ENCODE measurements at regions not wholly inside any gene's neighbourhood (a gene's known extent, or its start where the extent isn't known, plus 50 kb on each side); places are given as distances from the start of the nearest gene placed in this dataset.
"Not testable (repeated sequence)": the region's sequence is repeated elsewhere in the genome, so short reads cannot be mapped to it uniquely, and the experiment has no call there.

- not testable (repeated sequence) for H3K36me3 Mint-ChIP-seq, H3K27ac Mint-ChIP-seq, H3K27me3 Mint-ChIP-seq, H3K4me3 Mint-ChIP-seq, H3K9me3 Mint-ChIP-seq
- peaks cover 6 to 14% (median 14%) of the 10 kb centered on the region in 3 donors for H3K4me1 Mint-ChIP-seq
These were observed 695.9 kb upstream of the ADGRL4 start for GRCh38 chr1:79702336-79702999.

DNA sequence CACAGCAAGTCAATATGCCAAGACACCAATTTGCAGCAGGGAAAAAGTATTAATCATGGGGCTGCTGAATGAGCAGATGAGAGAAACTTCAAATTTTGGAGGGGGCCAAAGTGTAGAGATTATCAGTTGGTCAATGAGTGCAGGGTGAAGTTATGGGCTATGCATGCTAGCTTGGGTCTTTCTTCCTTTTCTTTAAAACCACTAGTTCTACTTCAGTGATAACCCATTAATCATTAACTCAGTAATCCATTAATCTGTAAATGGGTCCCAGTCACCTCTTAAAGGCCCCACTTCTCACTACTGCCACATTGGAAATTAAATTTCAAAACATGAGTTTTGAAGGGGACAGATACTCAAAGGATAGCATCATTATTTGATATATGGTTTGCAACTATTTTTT lies 688.6 kb upstream of the ADGRL4 start:
- Mint-ChIP-seq H3K27me3 (no peaks in the 10 kb centered on the region), H3K4me1 (peaks cover 0 to 3% (median 0%) of the 10 kb centered on the region in 3 donors), H3K36me3 (peaks cover 2% of the 10 kb centered on the region), H3K9me3 (peaks cover 0 to 3% (median 0%) of the 10 kb centered on the region in 3 donors), H3K4me3 (no peak overlapping the region), H3K27ac (no peak overlapping the region)

DNA sequence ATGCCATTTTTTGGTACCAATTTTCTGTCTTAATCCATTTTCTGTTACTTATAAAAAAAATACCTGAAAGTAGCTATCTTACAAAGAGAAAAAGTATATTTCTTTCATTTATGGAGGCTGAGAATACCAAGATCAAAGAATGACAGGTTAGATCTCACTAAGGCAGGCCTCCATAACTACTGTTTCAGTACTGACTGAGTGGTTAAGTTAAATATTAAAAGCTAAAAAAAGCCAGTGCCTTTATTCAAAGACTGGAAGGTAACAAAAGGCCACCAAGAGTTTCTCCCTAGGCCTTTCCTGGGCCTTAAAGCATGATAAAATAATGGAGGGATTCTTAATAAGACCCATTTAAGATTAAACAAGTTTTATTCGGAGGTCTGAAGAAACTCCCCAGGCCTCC lies 687.7 kb upstream of the ADGRL4 start:
- H3K27ac Mint-ChIP-seq: no peak overlapping the region
- H3K4me1 Mint-ChIP-seq: peaks cover 0 to 3% (median 0%) of the 10 kb centered on the region in 3 donors
- H3K27me3 Mint-ChIP-seq: no peaks in the 10 kb centered on the region
- peaks cover 0 to 2% (median 0%) of the 10 kb centered on the region in 3 donors for H3K9me3 Mint-ChIP-seq
- H3K4me3 Mint-ChIP-seq: no peak overlapping the region
- peaks cover 2% of the 10 kb centered on the region for H3K36me3 Mint-ChIP-seq

DNA sequence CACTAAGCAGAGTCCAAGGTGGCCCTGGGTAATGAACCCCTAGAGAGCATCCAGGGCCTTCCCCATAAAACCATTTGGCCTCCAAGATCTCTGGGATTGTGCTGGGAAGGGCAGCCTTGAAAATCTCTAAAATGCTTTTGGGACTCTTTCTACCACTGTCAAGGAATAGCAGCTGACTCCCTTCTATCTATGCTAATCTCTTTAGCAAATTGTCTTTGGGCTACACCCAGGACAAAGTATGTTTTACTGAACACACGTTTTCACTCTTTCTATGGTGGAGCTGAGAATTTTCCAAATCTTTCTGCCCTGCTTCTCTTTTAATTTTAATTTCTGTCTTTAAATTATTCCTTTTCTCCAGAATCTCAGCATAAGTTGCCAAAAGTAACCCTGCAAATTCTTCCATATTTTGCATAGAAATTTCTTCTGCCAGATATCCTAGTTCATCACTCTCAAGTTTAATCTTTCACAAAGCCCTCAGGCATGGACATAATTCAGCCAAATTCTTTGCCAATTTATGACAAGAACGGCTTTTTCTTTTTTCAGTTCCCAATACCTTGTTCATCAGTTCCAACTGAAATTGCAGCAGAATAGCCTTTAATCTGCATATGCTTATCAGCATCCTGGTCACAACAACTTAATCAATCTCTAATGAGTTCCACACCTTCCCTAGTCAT lies 687.0 kb upstream of the ADGRL4 start:
- Mint-ChIP-seq H3K36me3 (peaks cover 2% of the 10 kb centered on the region), H3K27me3 (no peaks in the 10 kb centered on the region), H3K9me3 (peaks cover 0 to 2% (median 0%) of the 10 kb centered on the region in 3 donors), H3K4me1 (peaks cover 0 to 3% (median 0%) of the 10 kb centered on the region in 3 donors), H3K27ac (no peak overlapping the region), H3K4me3 (no peak overlapping the region)

- Mint-ChIP-seq H3K9me3 (peaks cover 0 to 3% (median 2%) of the 10 kb centered on the region in 3 donors), H3K27ac (no peak overlapping the region), H3K4me1 (peaks cover 0 to 3% (median 0%) of the 10 kb centered on the region in 3 donors), H3K36me3 (peaks cover 2% of the 10 kb centered on the region), H3K27me3 (no peaks in the 10 kb centered on the region), H3K4me3 (no peak overlapping the region)
These were observed 686.0 kb upstream of the ADGRL4 start for GRCh38 chr1:79692519-79692918.

DNA sequence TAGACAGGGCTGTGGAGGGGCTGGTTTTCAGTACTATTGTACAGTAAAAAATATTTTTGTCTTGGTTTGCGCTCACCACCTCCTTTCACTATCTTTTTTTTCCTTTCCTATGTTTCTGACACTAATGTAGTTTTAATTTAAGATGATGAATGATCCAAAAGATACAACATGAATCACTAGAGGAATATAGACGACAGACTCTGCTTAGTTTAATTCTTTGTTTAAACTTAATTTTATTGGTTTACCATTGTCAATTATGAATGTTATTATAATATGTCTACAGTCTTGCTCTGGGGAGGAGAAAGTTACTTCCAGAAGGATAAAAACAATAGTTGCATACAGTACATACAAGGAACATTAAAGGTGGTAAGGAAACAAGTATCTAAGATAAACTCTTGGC lies 682.4 kb upstream of the ADGRL4 start:
- Mint-ChIP-seq H3K27ac (no peak overlapping the region), H3K4me3 (no peak overlapping the region), H3K4me1 (no peaks in the 10 kb centered on the region), H3K36me3 (peaks cover under 1% of the 10 kb centered on the region), H3K27me3 (no peaks in the 10 kb centered on the region), H3K9me3 (peaks cover 1 to 6% (median 3%) of the 10 kb centered on the region in 3 donors)

GRCh38 chr1:79683420-79683819 lies 676.9 kb upstream of the ADGRL4 start:
- no peak overlapping the region for H3K27ac Mint-ChIP-seq
- no peak overlapping the region for H3K4me3 Mint-ChIP-seq
- peaks cover 2% of the 10 kb centered on the region for H3K36me3 Mint-ChIP-seq
- no peaks in the 10 kb centered on the region for H3K4me1 Mint-ChIP-seq
- H3K9me3 Mint-ChIP-seq: peaks cover 3 to 16% (median 8%) of the 10 kb centered on the region in 3 donors
- H3K27me3 Mint-ChIP-seq: no peaks in the 10 kb centered on the region

- peaks cover 0 to 16% (median 9%) of the 10 kb centered on the region in 3 donors for H3K9me3 Mint-ChIP-seq
- no peaks in the 10 kb centered on the region for H3K27me3 Mint-ChIP-seq
- H3K4me3 Mint-ChIP-seq: no peak overlapping the region
- H3K27ac Mint-ChIP-seq: no peak overlapping the region
- peaks cover 2% of the 10 kb centered on the region for H3K36me3 Mint-ChIP-seq
- H3K4me1 Mint-ChIP-seq: no peaks in the 10 kb centered on the region
These were observed 675.9 kb upstream of the ADGRL4 start for GRCh38 chr1:79682478-79682877.

- no peak overlapping the region for H3K27ac Mint-ChIP-seq
These were observed 674.9 kb upstream of the ADGRL4 start for GRCh38 chr1:79681382-79681781.

GRCh38 chr1:79679916-79680315 lies 673.4 kb upstream of the ADGRL4 start:
- peaks cover 0 to 23% (median 10%) of the 10 kb centered on the region in 3 donors for H3K9me3 Mint-ChIP-seq

More at GRCh38 chr1:79681382-79681781, 674.9 kb upstream of the ADGRL4 start:
- H3K4me1 Mint-ChIP-seq: no peaks in the 10 kb centered on the region
- H3K4me3 Mint-ChIP-seq: no peak overlapping the region
- peaks cover 2% of the 10 kb centered on the region for H3K36me3 Mint-ChIP-seq
- H3K9me3 Mint-ChIP-seq: peaks cover 0 to 21% (median 9%) of the 10 kb centered on the region in 3 donors
- no peaks in the 10 kb centered on the region for H3K27me3 Mint-ChIP-seq

DNA sequence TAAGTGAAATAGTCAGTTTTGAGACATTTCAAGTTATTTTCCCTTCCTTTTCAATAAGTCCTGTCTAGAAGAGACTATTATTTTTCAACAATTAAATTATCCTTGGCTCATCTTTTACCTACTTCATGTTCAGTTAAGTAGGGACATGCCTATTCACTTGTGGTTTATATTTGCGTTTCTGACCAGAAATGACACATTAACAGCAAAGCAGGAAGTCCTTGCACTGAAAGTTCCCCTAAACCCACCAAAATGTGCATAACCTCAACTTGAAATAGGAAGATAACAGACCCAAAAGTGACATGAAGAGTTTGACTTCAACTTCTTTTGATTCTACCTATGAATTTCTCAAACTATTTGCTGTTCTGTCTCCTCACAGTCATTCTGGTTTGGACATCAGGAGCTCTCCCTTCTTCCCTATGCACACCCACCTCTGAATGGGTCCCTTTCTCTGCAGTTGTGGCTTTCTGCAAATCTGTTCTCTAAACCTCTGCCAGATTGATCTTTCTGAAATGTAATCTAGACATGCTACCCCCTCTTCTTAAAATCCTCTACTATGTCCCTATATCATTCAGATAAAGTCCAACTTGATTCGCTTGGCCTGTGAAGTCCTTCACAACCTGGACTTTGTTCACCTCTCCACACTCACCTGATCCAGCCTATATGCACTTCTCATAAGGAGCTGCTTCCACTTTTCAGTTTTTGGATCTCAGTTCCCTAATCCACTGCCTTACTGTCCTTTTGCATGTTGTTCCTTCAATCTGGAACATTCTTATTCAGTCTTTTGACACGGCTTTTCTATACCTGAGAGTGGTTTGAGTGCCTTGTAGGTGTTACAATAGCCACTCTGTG lies 661.5 kb upstream of the ADGRL4 start:
- Mint-ChIP-seq H3K4me1 (peaks cover 7 to 10% (median 10%) of the 10 kb centered on the region in 3 donors), H3K4me3 (peak overlapping the region in 1 of 4 donors; percentile 14), H3K36me3 (peaks cover 2% of the 10 kb centered on the region), H3K27ac (no peak overlapping the region), H3K9me3 (peaks cover 0 to 2% (median 0%) of the 10 kb centered on the region in 3 donors), H3K27me3 (no peaks in the 10 kb centered on the region)

More at GRCh38 chr1:79679916-79680315, 673.4 kb upstream of the ADGRL4 start:
- Mint-ChIP-seq H3K36me3 (peaks cover 2% of the 10 kb centered on the region), H3K4me3 (no peak overlapping the region), H3K4me1 (no peaks in the 10 kb centered on the region), H3K27me3 (no peaks in the 10 kb centered on the region), H3K27ac (no peak overlapping the region)

DNA sequence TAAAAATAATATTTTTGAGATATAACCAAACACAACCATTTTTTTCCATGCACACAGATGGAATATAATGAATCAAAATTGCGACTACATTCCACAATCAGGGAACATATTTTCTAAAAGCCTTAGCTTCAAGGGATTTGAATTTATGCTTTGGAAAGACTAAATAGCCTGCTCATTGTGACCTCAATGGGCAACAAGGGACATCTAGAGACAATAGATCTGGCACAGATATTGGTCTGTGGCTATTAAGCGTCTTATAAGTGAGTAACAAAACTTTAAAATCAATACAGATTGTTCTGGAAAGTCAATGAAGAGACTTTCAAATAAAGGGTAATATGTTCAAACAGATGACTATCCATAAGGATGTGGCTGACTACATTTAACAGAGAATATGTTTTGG lies 660.6 kb upstream of the ADGRL4 start:
- peaks cover 0 to 2% (median 0%) of the 10 kb centered on the region in 3 donors for H3K9me3 Mint-ChIP-seq
- no peak overlapping the region for H3K4me3 Mint-ChIP-seq
- H3K27ac Mint-ChIP-seq: no peak overlapping the region
- peaks cover 7 to 10% (median 10%) of the 10 kb centered on the region in 3 donors for H3K4me1 Mint-ChIP-seq
- no peaks in the 10 kb centered on the region for H3K27me3 Mint-ChIP-seq
- peaks cover 2% of the 10 kb centered on the region for H3K36me3 Mint-ChIP-seq

DNA sequence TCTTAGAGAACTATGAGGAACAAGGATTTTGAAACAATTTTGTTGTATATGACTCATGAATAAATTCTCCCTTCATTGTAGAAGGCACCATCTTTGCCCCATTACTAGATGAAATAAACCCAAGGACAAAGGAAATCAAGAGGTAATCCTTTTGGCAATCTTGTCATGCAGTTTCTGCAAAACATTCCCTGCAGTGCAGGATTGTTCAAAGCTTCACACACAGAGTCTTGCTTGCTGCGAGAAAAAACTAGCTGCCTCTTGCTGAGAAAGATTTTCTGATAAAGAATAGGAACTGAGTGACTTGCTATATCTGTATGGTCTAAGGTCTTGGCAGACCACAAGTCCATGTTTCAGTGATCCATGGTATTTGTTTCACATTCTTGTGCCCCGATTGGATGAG lies 657.4 kb upstream of the ADGRL4 start:
- H3K4me1 Mint-ChIP-seq: peaks cover 10 to 17% (median 12%) of the 10 kb centered on the region in 3 donors
- peaks cover 2% of the 10 kb centered on the region for H3K36me3 Mint-ChIP-seq

GRCh38 chr1:79662596-79662995 lies 656.1 kb upstream of the ADGRL4 start:
- no peak overlapping the region for H3K4me3 Mint-ChIP-seq
- H3K9me3 Mint-ChIP-seq: peaks cover 0 to 2% (median 0%) of the 10 kb centered on the region in 3 donors
- no peak overlapping the region for H3K27ac Mint-ChIP-seq
- H3K4me1 Mint-ChIP-seq: peaks cover 0 to 7% (median 5%) of the 10 kb centered on the region in 3 donors
- H3K27me3 Mint-ChIP-seq: no peaks in the 10 kb centered on the region
- peaks cover 2% of the 10 kb centered on the region for H3K36me3 Mint-ChIP-seq

More for the DNA sequence above, 657.4 kb upstream of the ADGRL4 start:
- no peak overlapping the region for H3K4me3 Mint-ChIP-seq
- H3K27ac Mint-ChIP-seq: no peak overlapping the region
- H3K27me3 Mint-ChIP-seq: no peaks in the 10 kb centered on the region
- peaks cover 0 to 2% (median 0%) of the 10 kb centered on the region in 3 donors for H3K9me3 Mint-ChIP-seq

GRCh38 chr1:79660129-79660528 lies 653.6 kb upstream of the ADGRL4 start:
- H3K9me3 Mint-ChIP-seq: no peaks in the 10 kb centered on the region
- no peaks in the 10 kb centered on the region for H3K27me3 Mint-ChIP-seq
- H3K27ac Mint-ChIP-seq: no peak overlapping the region
- no peaks in the 10 kb centered on the region for H3K36me3 Mint-ChIP-seq
- no peak overlapping the region for H3K4me3 Mint-ChIP-seq
- peaks cover 0 to 7% (median 5%) of the 10 kb centered on the region in 3 donors for H3K4me1 Mint-ChIP-seq
